Endothelial cell of umbilical vein (primary cell): ENCODE measurements at regions not wholly inside any gene's neighbourhood (a gene's known extent, or its start where the extent isn't known, plus 50 kb on each side); places are given as distances from the start of the nearest gene placed in this dataset.
"Not testable (repeated sequence)": the region's sequence is repeated elsewhere in the genome, so short reads cannot be mapped to it uniquely, and the experiment has no call there.

ENCODE experiments used
- BruUV-seq: library from RNA; stranded (reverse); fragments of 400-500 nt; replicated peaks from 2 replicates; lab custom pipeline; 2021; lab: Mats Ljungman, UMichigan
- CTCF ChIA-PET: fragments of 300-600, 350-600 bp; sonication (Branson Sonifier 250); formaldehyde crosslinking; loops from one replicate; lab custom pipeline; 2021; ENCODE audit warnings: antibody characterized with exemption, inconsistent platforms; lab: Charles Lee
- POLR2A ChIA-PET: fragments of 300-600, 350-600 bp; sonication (Branson Sonifier 250); formaldehyde crosslinking; loops from one replicate; lab custom pipeline; 2021; ENCODE audit warnings: antibody characterized with exemption, inconsistent platforms; lab: Charles Lee
- DNase-seq: peaks from one replicate; pipeline ENCODE4 v3.0.0-alpha.2; 2011; ENCODE audit warnings: low read depth, low spot score
- FAIRE-seq: peaks from 2 replicates; lab custom pipeline; 2011; peaks lifted over from hg19 to GRCh38; lab: Jason Lieb, UNC
- H2AFZ ChIP-seq: 2 replicates; pipeline ENCODE4 v1.6.0; 2012; ENCODE audit warnings: low read depth, low read length, control low read depth, inconsistent platforms
- H3K27ac ChIP-seq: 2 replicates; pipeline ENCODE4 v1.5.1; 2011; ENCODE audit warnings: low read depth, mild to moderate bottlenecking, control low read depth, low read length, moderate library complexity; ENCODE audit not compliant: insufficient read depth
- H3K27me3 ChIP-seq, 2 experiments: 2 replicates each; pipeline versions ENCODE4 v1.6.0 to v1.6.1; 2011; ENCODE audit warnings: low read length in 2 of 2, mixed read lengths in 1 of 2; ENCODE audit not compliant: control insufficient read depth in 2 of 2, insufficient read depth in 2 of 2
- H3K36me3 ChIP-seq, 2 experiments: 2 replicates in 1 of 2; 3 replicates in 1 of 2; pipeline ENCODE4 v1.5.1; 2011; ENCODE audit warnings: low read length in 2 of 2, mild to moderate bottlenecking in 1 of 2, moderate library complexity in 1 of 2; ENCODE audit not compliant: control insufficient read depth in 2 of 2, insufficient read depth in 2 of 2; ENCODE audit errors: extremely low read depth in 1 of 2
- H3K4me1 ChIP-seq: 3 replicates; pipeline ENCODE4 v1.5.1; 2011; ENCODE audit warnings: mild to moderate bottlenecking, low read length; ENCODE audit not compliant: control insufficient read depth, insufficient read depth; ENCODE audit errors: extremely low read depth
- H3K4me2 ChIP-seq: 2 replicates; pipeline ENCODE4 v1.6.1; 2011; ENCODE audit warnings: low read length, control low read depth, mixed read lengths; ENCODE audit not compliant: insufficient read depth
- H3K4me3 ChIP-seq, 3 experiments: fragments of 200-600 bp in 1 of 3; sonication (generic), shearing (Covaris generic) in 1 of 3; replicated peaks in 1 of 3; 2 replicates each; pipeline ENCODE4 v1.5.1; 2011 to 2016; ENCODE audit warnings: control low read depth in 3 of 3, low read length in 3 of 3, mild to moderate bottlenecking in 2 of 3, inconsistent platforms in 1 of 3, low read depth in 1 of 3, moderate library complexity in 1 of 3; ENCODE audit not compliant: insufficient read depth in 1 of 3
- H3K79me2 ChIP-seq: 2 replicates; pipeline ENCODE4 v1.6.0; 2012; ENCODE audit warnings: low read length, inconsistent platforms; ENCODE audit not compliant: control insufficient read depth, insufficient read depth
- H3K9ac ChIP-seq: replicated peaks from 2 replicates; pipeline ENCODE3; 2011; ENCODE audit warnings: low read length, control low read depth; ENCODE audit not compliant: insufficient read depth; ENCODE audit errors: extremely low read depth
- H3K9me1 ChIP-seq: replicated peaks from 3 replicates; pipeline ENCODE4 v1.6.0; 2011; ENCODE audit warnings: mild to moderate bottlenecking, low read length; ENCODE audit not compliant: control insufficient read depth, insufficient read depth; ENCODE audit errors: extremely low read depth
- H3K9me3 ChIP-seq: replicated peaks from 2 replicates; pipeline ENCODE4 v1.5.1; 2012; ENCODE audit warnings: low read length, inconsistent platforms; ENCODE audit not compliant: control insufficient read depth, insufficient read depth
- H4K20me1 ChIP-seq: replicated peaks from 2 replicates; pipeline ENCODE3; 2011; ENCODE audit warnings: mild to moderate bottlenecking, low read length; ENCODE audit not compliant: control insufficient read depth, insufficient read depth; ENCODE audit errors: extremely low read depth
- CTCF ChIP-seq, 2 donors: IDR thresholded peaks; 1 replicate in 1 of 2; 2 replicates in 1 of 2; pipeline ENCODE4 v1.5.1; 2011; ENCODE audit warnings: low read length in 2 of 2, mild to moderate bottlenecking in 2 of 2, moderate library complexity in 2 of 2, control low read depth in 1 of 2, inconsistent platforms in 1 of 2, low read depth in 1 of 2; ENCODE audit not compliant: insufficient read depth in 1 of 2; ENCODE audit errors: extremely low read depth in 1 of 2
- EZH2 ChIP-seq: IDR thresholded peaks from 2 replicates; pipeline ENCODE4 v1.6.1; 2012; ENCODE audit warnings: borderline replicate concordance, low read depth, mild to moderate bottlenecking, moderate library complexity, low read length, inconsistent platforms; ENCODE audit not compliant: severe bottlenecking
- FOS ChIP-seq: IDR thresholded peaks from 2 replicates; pipeline ENCODE4 v1.6.1; 2011; ENCODE audit warnings: mild to moderate bottlenecking, low read length, moderate library complexity, borderline replicate concordance; ENCODE audit not compliant: insufficient read depth
- GATA2 ChIP-seq: IDR thresholded peaks from 2 replicates; pipeline ENCODE4 v1.7.0; 2011; ENCODE audit warnings: low read depth, mild to moderate bottlenecking, moderate library complexity, mixed read lengths, low read length; ENCODE audit not compliant: insufficient read length, insufficient read depth
- JUN ChIP-seq: IDR thresholded peaks from 2 replicates; pipeline ENCODE4 v1.6.1; 2011; ENCODE audit warnings: borderline replicate concordance, low read depth; ENCODE audit not compliant: insufficient read length, insufficient read depth
- MAX ChIP-seq: IDR thresholded peaks from 2 replicates; pipeline ENCODE4 v1.6.1; 2011; ENCODE audit not compliant: insufficient read depth, insufficient read length
- MYC ChIP-seq: IDR thresholded peaks from one replicate; pipeline ENCODE4 v1.6.1; 2011; ENCODE audit warnings: mild to moderate bottlenecking, low read depth, low read length
- POLR2A ChIP-seq: IDR thresholded peaks from 2 replicates; pipeline ENCODE4 v1.6.1; 2012; ENCODE audit warnings: low read depth, mild to moderate bottlenecking, control low read depth, low read length
- POLR2AphosphoS5 ChIP-seq: IDR thresholded peaks from 2 replicates; pipeline ENCODE4 v1.6.1; 2012; ENCODE audit warnings: low read depth, mild to moderate bottlenecking, control low read depth, low read length, moderate library complexity; ENCODE audit not compliant: insufficient read depth
- dilution Hi-C: fragments of 300-500 bp; cut with MboI; formaldehyde crosslinking; loops from one replicate; pipeline ENCODE4 v1.15.0; 2019; ENCODE audit warnings: low sequenced_read_pairs; ENCODE audit not compliant: extremely low pct_ligation_motif_present
- intact Hi-C: fragments of 100-400 bp; cut with micrococcal nuclease; formaldehyde crosslinking; loops from one replicate; pipeline ENCODE4 v1.10.0; 2022

GRCh38 chr5:39689919-39690318, 265.1 kb upstream of the DAB2 start:
- POLR2A ChIA-PET: no interaction called here
- Histone ChIP-seq H3K79me2 (no peaks in the 10 kb centered on the region), H2AFZ (no peak overlapping the region), H3K4me1 (no peaks in the 10 kb centered on the region), H4K20me1 (no peaks in the 10 kb centered on the region), H3K4me3 (no peak overlapping the region), H3K36me3 (no peaks in the 10 kb centered on the region), H3K27me3 (no peaks in the 10 kb centered on the region), H3K9ac (no peak overlapping the region), H3K4me2 (no peak overlapping the region), H3K9me1 (no peaks in the 10 kb centered on the region), H3K9me3 (no peaks in the 10 kb centered on the region), H3K27ac (no peak overlapping the region)
- CTCF ChIA-PET: interaction anchor here (1.2 kb wide), 1 partner anchor 85 kb away, joined by 4 read pairs; no protein-coding TSS in a partner anchor
- DNase-seq: no peak
- intact Hi-C loops: loop anchor here (5.0 kb wide), 2 partner anchors 43 to 88 kb away; no protein-coding TSS in a partner anchor
- TF ChIP-seq POLR2AphosphoS5 (no peak), CTCF (IDR thresholded peaks at IDR 0.05; ENCODE audit: extremely low read depth in 1 of 2, insufficient read depth in 1 of 2, low read depth in 1 of 2, low read length in 2 of 2) (no peak), EZH2 (no peak), POLR2A (no peak), GATA2 (no peak), JUN (no peak), FOS (no peak), MYC (no peak), MAX (no peak)
- BruUV-seq: no TSS peak
- dilution Hi-C loops: no loop called here
- no peak for FAIRE-seq

GRCh38 chr5:39687924-39688323, 263.1 kb upstream of the DAB2 start:
- H3K4me1 ChIP-seq, CTCF ChIA-PET, H3K27me3 ChIP-seq, DNase-seq, H3K9ac ChIP-seq, FAIRE-seq, H3K36me3 ChIP-seq, H3K9me1 ChIP-seq, BruUV-seq, H3K4me3 ChIP-seq, H4K20me1 ChIP-seq, POLR2A ChIA-PET, H3K9me3 ChIP-seq, H2AFZ ChIP-seq, intact Hi-C loops, H3K79me2 ChIP-seq, dilution Hi-C loops, H3K4me2 ChIP-seq, H3K27ac ChIP-seq: not testable (repeated sequence)
